ENCODE measurements at regions not wholly inside any gene's neighbourhood (a gene's known extent, or its start where the extent isn't known, plus 50 kb on each side); places are given as distances from the start of the nearest gene placed in this dataset.

DNA sequence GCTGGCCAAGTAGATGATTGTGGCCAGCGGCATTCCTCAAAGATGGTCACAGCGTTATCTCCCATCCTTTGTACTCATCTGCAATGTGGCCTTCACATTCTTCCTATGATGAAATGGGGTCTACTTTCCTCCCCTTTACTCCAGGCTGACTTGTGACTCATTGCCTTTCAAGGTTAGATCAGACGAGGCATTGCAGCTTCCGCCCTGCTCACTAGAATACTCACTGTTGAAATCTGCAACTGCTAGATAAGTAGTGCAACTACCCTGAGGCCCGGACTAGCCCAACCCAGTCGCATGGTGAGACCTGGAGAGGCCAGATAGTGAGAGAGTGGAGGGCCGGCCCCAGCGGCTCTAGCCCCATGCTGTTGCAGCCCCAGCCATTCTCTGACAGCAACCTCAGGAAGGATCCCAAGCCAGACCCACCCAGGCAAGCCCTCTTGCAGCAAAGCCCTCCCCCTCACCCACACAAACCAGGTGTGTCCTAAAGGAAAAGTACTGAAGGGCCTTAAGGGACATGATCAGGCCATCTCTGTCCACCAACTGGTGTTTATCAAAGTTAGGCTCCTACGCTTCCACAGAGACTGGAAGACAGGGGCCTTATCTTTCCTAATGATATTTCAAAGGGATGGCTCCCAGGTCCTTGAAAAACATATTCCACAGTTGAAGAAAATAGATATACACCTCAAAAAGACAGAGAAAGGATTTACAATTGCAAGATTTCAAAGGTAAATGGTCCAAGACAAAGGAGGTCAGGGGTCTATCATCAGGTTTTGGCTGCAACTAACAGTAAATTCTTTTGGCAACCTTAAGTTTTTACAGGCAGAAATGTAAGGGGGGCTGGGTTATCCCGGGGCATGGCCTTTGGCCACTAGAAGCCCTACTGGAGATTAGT is 107.2 kb upstream of the TRIM24 start:
- WGBS, 2 donors: 78 to 85% methylated on average over 6 of the region's 10 CpGs
- Histone ChIP-seq H3K36me3 (no peaks in the 10 kb centered on the region), H3K27ac (no peak overlapping the region), H3K9me3 (peaks cover 0 to 24% (median 3%) of the 10 kb centered on the region in 3 donors), H3K4me1 (no peaks in the 10 kb centered on the region), H3K4me3 (no peak overlapping the region), H3K27me3 (no peaks in the 10 kb centered on the region)
- intact Hi-C loops (cut with DNase I): no loop called here
- TF ChIP-seq, protein P1, sequence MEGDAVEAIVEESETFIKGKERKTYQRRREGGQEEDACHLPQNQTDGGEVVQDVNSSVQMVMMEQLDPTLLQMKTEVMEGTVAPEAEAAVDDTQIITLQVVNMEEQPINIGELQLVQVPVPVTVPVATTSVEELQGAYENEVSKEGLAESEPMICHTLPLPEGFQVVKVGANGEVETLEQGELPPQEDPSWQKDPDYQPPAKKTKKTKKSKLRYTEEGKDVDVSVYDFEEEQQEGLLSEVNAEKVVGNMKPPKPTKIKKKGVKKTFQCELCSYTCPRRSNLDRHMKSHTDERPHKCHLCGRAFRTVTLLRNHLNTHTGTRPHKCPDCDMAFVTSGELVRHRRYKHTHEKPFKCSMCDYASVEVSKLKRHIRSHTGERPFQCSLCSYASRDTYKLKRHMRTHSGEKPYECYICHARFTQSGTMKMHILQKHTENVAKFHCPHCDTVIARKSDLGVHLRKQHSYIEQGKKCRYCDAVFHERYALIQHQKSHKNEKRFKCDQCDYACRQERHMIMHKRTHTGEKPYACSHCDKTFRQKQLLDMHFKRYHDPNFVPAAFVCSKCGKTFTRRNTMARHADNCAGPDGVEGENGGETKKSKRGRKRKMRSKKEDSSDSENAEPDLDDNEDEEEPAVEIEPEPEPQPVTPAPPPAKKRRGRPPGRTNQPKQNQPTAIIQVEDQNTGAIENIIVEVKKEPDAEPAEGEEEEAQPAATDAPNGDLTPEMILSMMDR (IDR thresholded peaks at IDR 0.05): no peak
- TF ChIP-seq POLR2A (IDR thresholded peaks at IDR 0.05): no peak
- DNase-seq: no peak

DNA sequence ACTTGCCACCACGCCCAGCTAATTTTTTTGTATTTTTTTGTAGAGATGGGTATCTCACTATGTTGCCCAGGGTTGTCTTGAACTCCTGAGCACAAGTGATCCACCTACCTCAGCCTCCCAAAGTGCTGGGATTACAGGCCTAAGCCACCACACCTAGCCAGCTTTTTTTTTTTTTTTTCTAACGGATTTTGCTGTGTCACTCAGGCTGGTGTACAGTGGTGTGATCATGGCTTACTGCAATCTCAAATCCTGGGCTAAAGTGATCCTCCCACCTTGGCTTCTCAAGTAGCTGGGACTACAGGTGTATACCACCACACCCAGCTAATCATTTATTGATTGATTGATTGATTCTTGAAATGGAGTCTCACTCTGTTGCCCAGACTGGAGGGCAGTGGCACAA is 106.0 kb upstream of the TRIM24 start:
- intact Hi-C loops (cut with DNase I): no loop called here
- no peak overlapping the region for H3K4me3 ChIP-seq
- DNase-seq: no peak
- H3K9me3 ChIP-seq: peaks cover 0 to 24% (median 3%) of the 10 kb centered on the region in 3 donors
- TF ChIP-seq, protein P1 (IDR thresholded peaks at IDR 0.05): no peak
- TF ChIP-seq POLR2A (IDR thresholded peaks at IDR 0.05): no peak
- WGBS, 2 donors: 53 to 65% methylated on average over 2 of the region's 2 CpGs
- no peaks in the 10 kb centered on the region for H3K36me3 ChIP-seq
- H3K4me1 ChIP-seq: no peaks in the 10 kb centered on the region
- H3K27ac ChIP-seq: no peak overlapping the region
- no peaks in the 10 kb centered on the region for H3K27me3 ChIP-seq

DNA sequence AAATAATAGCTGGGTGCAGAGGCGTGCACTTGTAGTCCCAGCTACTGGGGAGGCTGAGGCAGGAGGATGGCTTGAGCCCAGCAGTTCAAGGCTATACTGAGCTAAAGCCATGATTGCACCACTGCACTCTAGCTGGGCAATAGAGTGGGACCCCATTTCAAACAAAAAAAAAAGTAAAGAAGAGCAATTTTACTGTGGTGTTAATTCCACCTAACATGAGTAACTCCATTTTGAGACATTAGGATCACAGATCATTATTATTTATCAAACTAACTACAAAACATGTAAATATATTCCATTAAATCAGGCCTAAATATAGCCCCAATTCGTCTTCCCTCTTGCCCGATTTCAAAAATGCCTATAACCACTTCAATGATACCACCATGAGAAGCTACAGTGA is 104.8 kb upstream of the TRIM24 start:
- Histone ChIP-seq H3K36me3 (no peaks in the 10 kb centered on the region), H3K27me3 (no peaks in the 10 kb centered on the region), H3K9me3 (peaks cover 0 to 20% (median 3%) of the 10 kb centered on the region in 3 donors), H3K27ac (no peak overlapping the region), H3K4me3 (no peak overlapping the region), H3K4me1 (no peaks in the 10 kb centered on the region)
- 77 to 83% methylated on average over 3 of the region's 3 CpGs for WGBS, 2 donors
- intact Hi-C loops (cut with DNase I): no loop called here
- TF ChIP-seq, protein P1 (IDR thresholded peaks at IDR 0.05): no peak
- TF ChIP-seq POLR2A (IDR thresholded peaks at IDR 0.05): no peak
- no peak for DNase-seq

DNA sequence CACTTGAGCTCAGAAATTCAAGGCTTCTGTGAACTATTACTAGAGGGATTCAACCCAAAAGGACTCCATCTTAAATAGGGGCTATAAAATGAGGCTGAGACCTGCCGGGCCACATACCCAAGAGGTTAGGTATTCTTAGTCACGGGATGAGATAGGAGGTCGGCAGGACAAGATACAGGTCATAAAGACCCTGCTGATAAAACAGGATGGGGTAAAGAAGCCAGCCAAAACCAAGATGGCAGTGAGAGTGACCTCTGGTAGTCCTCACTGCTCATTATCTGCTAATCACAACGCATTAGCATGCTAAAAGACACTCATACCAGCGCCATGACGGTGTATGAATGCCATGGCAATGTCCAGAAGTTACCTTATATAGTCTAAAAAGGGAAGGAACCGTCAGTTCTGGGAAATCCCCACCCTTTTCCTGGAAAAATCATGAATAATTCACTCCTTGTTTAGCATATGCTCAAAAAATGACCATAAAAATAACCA is 101.2 kb upstream of the TRIM24 start:
- no peak for TF ChIP-seq POLR2A (IDR thresholded peaks at IDR 0.05)
- TF ChIP-seq, protein P1 (IDR thresholded peaks at IDR 0.05): no peak
- WGBS, 2 donors: 62 to 63% methylated on average over 6 to 7 of the region's 7 CpGs
- no peak overlapping the region for H3K4me3 ChIP-seq
- no peak for DNase-seq
- no peaks in the 10 kb centered on the region for H3K36me3 ChIP-seq
- H3K27ac ChIP-seq: no peak overlapping the region
- H3K4me1 ChIP-seq: no peaks in the 10 kb centered on the region
- intact Hi-C loops (cut with DNase I): no loop called here
- peaks cover 0 to 7% (median 0%) of the 10 kb centered on the region in 3 donors for H3K9me3 ChIP-seq
- no peaks in the 10 kb centered on the region for H3K27me3 ChIP-seq

DNA sequence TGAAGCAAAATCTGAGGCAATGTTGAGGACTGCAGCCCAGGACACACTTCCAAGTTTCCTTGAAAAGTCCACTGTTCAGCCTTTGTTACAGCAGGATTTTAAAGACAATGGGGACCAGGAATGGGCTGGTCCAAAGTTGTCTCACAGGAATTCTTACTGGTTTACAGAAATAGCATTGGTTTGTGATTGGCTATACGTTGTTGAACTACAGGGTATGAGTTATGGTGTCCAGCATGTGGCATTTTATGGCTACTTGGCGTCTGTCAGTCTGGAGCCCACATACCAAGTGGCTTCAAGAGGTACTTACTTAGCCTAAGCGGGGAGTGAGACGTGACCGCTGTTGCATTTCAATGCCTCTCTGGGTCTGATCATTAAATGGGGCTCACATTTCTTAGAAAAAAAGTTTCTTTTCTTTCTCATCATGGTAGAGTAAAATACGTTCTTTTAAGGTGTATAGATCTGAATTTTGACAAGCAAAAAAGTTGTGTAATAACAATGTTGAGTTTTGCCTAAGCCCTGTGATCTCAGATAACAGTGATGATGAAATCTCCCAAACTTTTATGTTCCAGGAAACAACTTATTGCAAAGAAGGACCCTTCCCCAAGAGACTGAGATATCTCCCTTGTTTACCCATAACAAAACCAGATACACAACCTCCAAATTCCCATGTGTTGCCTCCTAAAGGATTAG is 100.0 kb upstream of the TRIM24 start:
- intact Hi-C loops (cut with DNase I): no loop called here
- TF ChIP-seq, protein P1 (IDR thresholded peaks at IDR 0.05): no peak
- no peak for TF ChIP-seq POLR2A (IDR thresholded peaks at IDR 0.05)
- Histone ChIP-seq H3K36me3 (no peaks in the 10 kb centered on the region), H3K27ac (no peak overlapping the region), H3K27me3 (no peaks in the 10 kb centered on the region), H3K9me3 (peaks cover 0 to 7% (median 0%) of the 10 kb centered on the region in 3 donors), H3K4me3 (no peak overlapping the region), H3K4me1 (no peaks in the 10 kb centered on the region)
- WGBS, 2 donors: 62 to 71% methylated on average over 6 of the region's 6 CpGs
- DNase-seq: no peak

Measured in esophagus squamous epithelium (tissue), 5 donors.